CD4-positive, alpha-beta T cell (primary cell): ENCODE measurements at regions not wholly inside any gene's neighbourhood (a gene's known extent, or its start where the extent isn't known, plus 50 kb on each side); places are given as distances from the start of the nearest gene placed in this dataset.

Experiments
- ATAC-seq: fragments of 200-7000 bp; cut with Tn5 transposase; one replicate; pipeline ENCODE4 v1.10.0; 2022; ENCODE audit warnings: mild to moderate bottlenecking; ENCODE audit not compliant: poor library complexity
- CTCF ChIA-PET: fragments of 350-600 bp; sonication (Branson Sonifier 250); formaldehyde crosslinking; loops from one replicate; lab custom pipeline; 2021; ENCODE audit warnings: antibody characterized with exemption, inconsistent platforms; lab: Charles Lee
- POLR2A ChIA-PET: fragments of 350-600 bp; sonication (Branson Sonifier 250); formaldehyde crosslinking; loops from one replicate; lab custom pipeline; 2021; ENCODE audit warnings: antibody characterized with exemption, inconsistent platforms; lab: Charles Lee
- DNase-seq, 14 experiments: peaks; one replicate each; pipeline ENCODE4 v3.0.0-alpha.2; 2013 to 2020; ENCODE audit warnings: mixed read lengths in 2 of 14
- H3K27ac ChIP-seq, 2 donors: one replicate each; pipeline versions ENCODE4 v1.5.1 to v1.7.0; 2013; ENCODE audit warnings: low read length in 2 of 2, low read depth in 1 of 2, mild to moderate bottlenecking in 1 of 2
- H3K27me3 ChIP-seq, 2 experiments: 1 replicate in 1 of 2; 2 replicates in 1 of 2; pipeline versions ENCODE4 v1.6.1 to v1.7.0; 2013; ENCODE audit warnings: low read length in 2 of 2, control low read depth in 1 of 2, mild to moderate bottlenecking in 1 of 2, moderate library complexity in 1 of 2; ENCODE audit not compliant: insufficient read depth in 2 of 2, control insufficient read depth in 1 of 2
- H3K36me3 ChIP-seq: one replicate; pipeline ENCODE4 v1.6.1; 2013; ENCODE audit warnings: low read length, control low read depth; ENCODE audit not compliant: insufficient read depth
- H3K4me1 ChIP-seq: one replicate; pipeline ENCODE4 v1.6.1; 2013; ENCODE audit warnings: low read length, control low read depth; ENCODE audit not compliant: insufficient read depth
- H3K4me3 ChIP-seq: one replicate; pipeline ENCODE4 v1.5.1; 2013; ENCODE audit warnings: mild to moderate bottlenecking, low read length, moderate library complexity
- H3K9me3 ChIP-seq, 2 experiments: 1 replicate in 1 of 2; 2 replicates in 1 of 2; pipeline versions ENCODE4 v1.6.1 to v1.7.0; 2013; ENCODE audit warnings: low read length in 2 of 2, mild to moderate bottlenecking in 2 of 2, control low read depth in 1 of 2, moderate library complexity in 1 of 2; ENCODE audit not compliant: control insufficient read depth in 1 of 2, insufficient read depth in 1 of 2
- H3K27ac Mint-ChIP-seq: one replicate; pipeline ENCODE4 v1.8.0; 2020; ENCODE audit warnings: mixed read lengths
- H3K27me3 Mint-ChIP-seq: one replicate; pipeline ENCODE4 v1.8.0; 2021; ENCODE audit warnings: mixed read lengths
- H3K36me3 Mint-ChIP-seq: one replicate; pipeline ENCODE4 v1.8.0; 2021; ENCODE audit warnings: low read depth, mixed read lengths
- H3K4me1 Mint-ChIP-seq: one replicate; pipeline ENCODE4 v1.8.0; 2021; ENCODE audit warnings: low read depth, mixed read lengths
- H3K4me3 Mint-ChIP-seq: one replicate; pipeline ENCODE4 v1.8.0; 2020; ENCODE audit warnings: mild to moderate bottlenecking, mixed read lengths
- H3K9me3 Mint-ChIP-seq: one replicate; pipeline ENCODE4 v1.8.0; 2020; ENCODE audit warnings: mixed read lengths
- CTCF ChIP-seq: fragments of 200-600 bp; IDR thresholded peaks from one replicate; pipeline ENCODE4 v1.8.0; 2022; ENCODE audit warnings: antibody characterized with exemption, mild to moderate bottlenecking
- intact Hi-C, 2 experiments: fragments of 100-400 bp; cut with DNase I in 1 of 2; cut with micrococcal nuclease in 1 of 2; formaldehyde crosslinking; loops; one replicate each; pipeline versions ENCODE4 v1.15.1 to v1.9.0; 2023 to 2025; cut with DNase I, micrococcal nuclease

- Mint-ChIP-seq H3K4me1 (no peaks in the 10 kb centered on the region), H3K27ac (no peak overlapping the region), H3K36me3 (no peaks in the 10 kb centered on the region), H3K27me3 (no peaks in the 10 kb centered on the region), H3K4me3 (no peak overlapping the region), H3K9me3 (no peaks in the 10 kb centered on the region)
- POLR2A ChIA-PET = no interaction called here
- CTCF ChIA-PET = no interaction called here
- no peak for TF ChIP-seq CTCF
- H3K27ac ChIP-seq = no peak overlapping the region
- DNase-seq = no peak
- H3K36me3 ChIP-seq = no peaks in the 10 kb centered on the region
- H3K9me3 ChIP-seq = peaks cover 0 to 5% of the 10 kb centered on the region in 2 experiments
- no peaks in the 10 kb centered on the region for H3K27me3 ChIP-seq
- H3K4me1 ChIP-seq = no peaks in the 10 kb centered on the region
- intact Hi-C loops = no loop called here
- ATAC-seq = no peak
- H3K4me3 ChIP-seq = no peak overlapping the region
These were observed 538.4 kb upstream of the NCAM2 start for GRCh38 chr21:20459838-20460237.

GRCh38 chr21:20463362-20463761, 534.8 kb upstream of the NCAM2 start:
- no peaks in the 10 kb centered on the region for H3K36me3 ChIP-seq
- Mint-ChIP-seq H3K4me3 (no peak overlapping the region), H3K27ac (no peak overlapping the region), H3K9me3 (no peaks in the 10 kb centered on the region), H3K27me3 (no peaks in the 10 kb centered on the region), H3K4me1 (no peaks in the 10 kb centered on the region), H3K36me3 (no peaks in the 10 kb centered on the region)
- H3K9me3 ChIP-seq = peaks cover 0 to 4% of the 10 kb centered on the region in 2 experiments
- CTCF ChIA-PET = no interaction called here
- no peaks in the 10 kb centered on the region for H3K4me1 ChIP-seq
- no peak for TF ChIP-seq CTCF
- H3K27me3 ChIP-seq = no peaks in the 10 kb centered on the region
- H3K27ac ChIP-seq = no peak overlapping the region
- ATAC-seq (no peak), DNase-seq (no peak)
- no peak overlapping the region for H3K4me3 ChIP-seq
- POLR2A ChIA-PET = no interaction called here
- intact Hi-C loops = no loop called here

- Mint-ChIP-seq H3K4me1 (no peaks in the 10 kb centered on the region), H3K27me3 (no peaks in the 10 kb centered on the region), H3K4me3 (no peak overlapping the region), H3K36me3 (no peaks in the 10 kb centered on the region), H3K9me3 (peaks cover 3% of the 10 kb centered on the region), H3K27ac (no peak overlapping the region)
- intact Hi-C loops = no loop called here
- H3K36me3 ChIP-seq = no peaks in the 10 kb centered on the region
- no peaks in the 10 kb centered on the region for H3K27me3 ChIP-seq
- ChIA-PET CTCF (no interaction called here), POLR2A (no interaction called here)
- H3K4me1 ChIP-seq = no peaks in the 10 kb centered on the region
- no peak overlapping the region for H3K4me3 ChIP-seq
- TF ChIP-seq CTCF = no peak
- DNase-seq (no peak), ATAC-seq (no peak)
- H3K27ac ChIP-seq = no peak overlapping the region
- no peaks in the 10 kb centered on the region for H3K9me3 ChIP-seq
These were observed 528.8 kb upstream of the NCAM2 start for GRCh38 chr21:20469361-20469760.
